AG09319 (cell line): ENCODE measurements at regions not wholly inside any gene's neighbourhood (a gene's known extent, or its start where the extent isn't known, plus 50 kb on each side); places are given as distances from the start of the nearest gene placed in this dataset.
A peak's percentile ranks its signal among the peaks of the same experiment; 100 is the strongest.

Experiments used
- DNase-seq: peaks from one replicate; pipeline ENCODE4 v3.0.0-alpha.2; 2010; ENCODE audit warnings: low read depth; ENCODE audit errors: extremely low read depth
- TF ChIP-seq, protein P1 (sequence below): IDR thresholded peaks from 2 replicates; pipeline ENCODE4 v1.5.1; 2011; ENCODE audit warnings: low read depth, mild to moderate bottlenecking, inconsistent platforms, low read length, moderate library complexity

DNA sequence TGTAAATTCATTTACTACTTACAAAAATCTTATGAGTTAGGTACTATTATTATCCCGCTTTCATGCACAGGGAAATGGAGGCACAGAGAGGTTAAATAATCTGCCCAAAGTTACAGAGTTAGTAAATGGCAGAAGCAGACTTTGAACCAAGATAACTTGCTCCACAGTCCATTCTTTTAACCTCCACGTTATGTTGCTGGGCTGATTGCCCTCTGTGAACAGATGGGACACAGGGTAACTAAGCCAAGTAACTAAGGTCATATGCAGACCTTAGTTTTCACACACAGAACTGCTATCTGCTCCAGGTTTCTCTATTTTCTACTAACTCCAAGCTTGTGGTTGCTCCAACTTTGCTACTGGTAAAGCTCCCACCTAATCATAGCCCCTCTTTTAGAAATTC lies 147.1 kb upstream of the IFNG-AS1 start:
- DNase-seq: no peak

DNA sequence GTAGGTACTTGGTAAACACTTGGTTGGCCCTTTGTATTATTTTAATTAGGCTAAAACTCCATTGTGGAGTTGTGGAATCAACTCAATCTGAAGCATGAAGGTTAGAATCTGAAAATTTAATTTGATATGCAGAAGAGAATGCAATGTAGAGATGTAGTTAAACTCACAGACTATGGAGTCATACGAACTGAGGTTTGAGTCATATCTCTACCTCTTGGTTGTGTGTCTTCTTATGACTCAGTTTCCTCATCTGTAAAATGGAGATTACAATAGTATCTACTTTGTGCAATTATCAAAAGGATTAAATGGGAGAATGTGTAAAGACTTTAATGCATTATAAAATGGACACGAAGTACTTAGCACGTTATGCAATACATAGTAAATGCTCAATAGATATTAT lies 146.0 kb upstream of the IFNG-AS1 start:
- no peak for DNase-seq
- TF ChIP-seq, protein P1, sequence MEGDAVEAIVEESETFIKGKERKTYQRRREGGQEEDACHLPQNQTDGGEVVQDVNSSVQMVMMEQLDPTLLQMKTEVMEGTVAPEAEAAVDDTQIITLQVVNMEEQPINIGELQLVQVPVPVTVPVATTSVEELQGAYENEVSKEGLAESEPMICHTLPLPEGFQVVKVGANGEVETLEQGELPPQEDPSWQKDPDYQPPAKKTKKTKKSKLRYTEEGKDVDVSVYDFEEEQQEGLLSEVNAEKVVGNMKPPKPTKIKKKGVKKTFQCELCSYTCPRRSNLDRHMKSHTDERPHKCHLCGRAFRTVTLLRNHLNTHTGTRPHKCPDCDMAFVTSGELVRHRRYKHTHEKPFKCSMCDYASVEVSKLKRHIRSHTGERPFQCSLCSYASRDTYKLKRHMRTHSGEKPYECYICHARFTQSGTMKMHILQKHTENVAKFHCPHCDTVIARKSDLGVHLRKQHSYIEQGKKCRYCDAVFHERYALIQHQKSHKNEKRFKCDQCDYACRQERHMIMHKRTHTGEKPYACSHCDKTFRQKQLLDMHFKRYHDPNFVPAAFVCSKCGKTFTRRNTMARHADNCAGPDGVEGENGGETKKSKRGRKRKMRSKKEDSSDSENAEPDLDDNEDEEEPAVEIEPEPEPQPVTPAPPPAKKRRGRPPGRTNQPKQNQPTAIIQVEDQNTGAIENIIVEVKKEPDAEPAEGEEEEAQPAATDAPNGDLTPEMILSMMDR: no peak

More for the DNA sequence above, 147.1 kb upstream of the IFNG-AS1 start:
- TF ChIP-seq, protein P1: no peak

GRCh38 chr12:67852701-67853100 lies 136.5 kb upstream of the IFNG-AS1 start:
- TF ChIP-seq, protein P1: no peak
- no peak for DNase-seq

- TF ChIP-seq, protein P1: no peak
- DNase-seq: peak; percentile 4
These were observed 136.0 kb upstream of the IFNG-AS1 start for GRCh38 chr12:67853204-67853603.

DNA sequence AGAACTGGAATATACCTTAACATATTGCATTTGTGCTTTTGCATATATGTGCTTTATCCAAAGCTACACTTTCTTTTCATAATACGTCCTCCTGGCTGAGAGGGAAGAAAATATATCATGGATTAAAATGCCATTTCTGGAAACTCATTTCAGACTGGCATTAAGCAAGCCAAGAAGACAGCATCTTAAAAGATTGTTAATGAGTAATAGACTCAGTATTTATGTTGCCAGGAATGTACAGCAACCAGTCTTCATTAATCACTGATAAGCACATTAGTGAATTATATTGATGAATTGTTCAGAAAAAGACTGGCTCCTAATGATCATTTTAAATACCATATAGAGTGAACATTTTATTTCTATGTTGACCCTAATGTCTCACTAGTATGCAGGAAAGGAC lies 134.9 kb upstream of the IFNG-AS1 start:
- TF ChIP-seq, protein P1: no peak
- DNase-seq: no peak

- DNase-seq: no peak
- TF ChIP-seq, protein P1: no peak
These were observed 134.1 kb upstream of the IFNG-AS1 start for GRCh38 chr12:67855103-67855502.

DNA sequence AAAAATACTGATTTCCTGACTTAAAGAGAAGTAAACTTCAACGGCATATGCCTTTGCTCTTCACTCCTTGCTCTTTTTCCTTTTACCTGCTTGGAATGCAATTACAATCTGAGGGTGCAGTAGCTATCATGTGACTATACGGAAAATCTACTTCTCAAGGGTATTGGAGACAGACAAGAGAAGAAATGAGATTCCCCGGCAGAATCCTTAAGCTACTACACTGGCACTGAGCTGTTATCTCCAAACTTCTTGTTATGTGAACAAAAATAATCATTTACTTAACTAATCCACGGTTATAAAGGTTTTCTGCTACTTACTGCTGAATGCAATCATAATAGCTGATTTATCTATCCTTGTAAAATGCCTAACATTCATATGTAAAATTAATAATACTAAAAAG lies 118.0 kb upstream of the IFNG-AS1 start:
- TF ChIP-seq, protein P1: no peak
- DNase-seq: no peak

DNA sequence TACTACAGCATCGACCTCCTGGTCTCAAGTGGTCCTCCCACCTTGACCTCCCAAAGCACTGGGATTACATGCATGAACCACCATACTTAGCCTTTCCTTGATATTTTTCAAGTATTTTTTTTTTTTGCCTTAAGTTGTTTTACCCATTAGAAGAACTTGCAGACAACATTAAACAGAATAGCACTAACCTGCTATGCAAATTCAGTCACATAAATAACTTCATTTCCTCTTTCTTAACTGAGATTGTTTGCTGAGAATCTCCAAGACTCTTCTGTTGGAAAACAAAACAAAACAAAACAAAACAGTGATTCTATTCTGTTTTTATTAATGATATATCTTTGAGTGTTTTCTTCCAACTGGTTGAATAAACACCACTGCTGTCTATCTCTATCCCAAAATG lies 115.9 kb upstream of the IFNG-AS1 start:
- DNase-seq: no peak
- TF ChIP-seq, protein P1: no peak
